HS-27A (cell line): ENCODE measurements at regions not wholly inside any gene's neighbourhood (a gene's known extent, or its start where the extent isn't known, plus 50 kb on each side); places are given as distances from the start of the nearest gene placed in this dataset.
"Not testable (repeated sequence)": the region's sequence is repeated elsewhere in the genome, so short reads cannot be mapped to it uniquely, and the experiment has no call there.

Experiments used
- DNase-seq: peaks from one replicate; pipeline ENCODE4 v3.0.0-alpha.2; 2012; ENCODE audit warnings: low read depth, missing footprints

- no peak for DNase-seq
These were observed 60.6 kb upstream of the EMB start for GRCh38 chr5:50501491-50502228.

- not testable (repeated sequence) for DNase-seq
These were observed 72.0 kb upstream of the EMB start for GRCh38 chr5:50513028-50513457.

- not testable (repeated sequence) for DNase-seq
These were observed 80.0 kb upstream of the EMB start for GRCh38 chr5:50521060-50521459.

- not testable (repeated sequence) for DNase-seq
These were observed 86.5 kb upstream of the EMB start for GRCh38 chr5:50527514-50528060.

GRCh38 chr5:50535393-50535792, 94.3 kb upstream of the EMB start:
- DNase-seq, result no peak

GRCh38 chr5:50537534-50537933, 96.4 kb upstream of the EMB start:
- DNase-seq, result not testable (repeated sequence)

GRCh38 chr5:50547303-50547702, 106.2 kb upstream of the EMB start:
- DNase-seq, result no peak

GRCh38 chr5:50550267-50550666, 109.2 kb upstream of the EMB start:
- DNase-seq, result no peak

GRCh38 chr5:50550993-50551392, 109.9 kb upstream of the EMB start:
- DNase-seq, result no peak

GRCh38 chr5:50553560-50553984, 112.5 kb upstream of the EMB start:
- no peak for DNase-seq

- not testable (repeated sequence) for DNase-seq
These were observed 107.8 kb upstream of the PARP8 start for GRCh38 chr5:50558640-50559039.

GRCh38 chr5:50559955-50560354, 106.5 kb upstream of the PARP8 start:
- DNase-seq, result no peak

- DNase-seq, result no peak
These were observed 103.7 kb upstream of the PARP8 start for GRCh38 chr5:50562694-50563093.

- DNase-seq, result no peak
These were observed 102.4 kb upstream of the PARP8 start for GRCh38 chr5:50564079-50564478.

- no peak for DNase-seq
These were observed 101.9 kb upstream of the PARP8 start for GRCh38 chr5:50564558-50564957.

- no peak for DNase-seq
These were observed 92.3 kb upstream of the PARP8 start for GRCh38 chr5:50574121-50574520.

- no peak for DNase-seq
These were observed 90.7 kb upstream of the PARP8 start for GRCh38 chr5:50575740-50576139.

- DNase-seq, result no peak
These were observed 90.2 kb upstream of the PARP8 start for GRCh38 chr5:50576265-50576664.

GRCh38 chr5:50576686-50577256, 89.7 kb upstream of the PARP8 start:
- no peak for DNase-seq

GRCh38 chr5:50580506-50580905, 85.9 kb upstream of the PARP8 start:
- peak; percentile 31 for DNase-seq

GRCh38 chr5:50581845-50582244, 84.6 kb upstream of the PARP8 start:
- not testable (repeated sequence) for DNase-seq

- no peak for DNase-seq
These were observed 83.7 kb upstream of the PARP8 start for GRCh38 chr5:50582699-50583098.

- no peak for DNase-seq
These were observed 82.8 kb upstream of the PARP8 start for GRCh38 chr5:50583621-50584020.
